HS-5 (cell line): ENCODE measurements at regions not wholly inside any gene's neighbourhood (a gene's known extent, or its start where the extent isn't known, plus 50 kb on each side); places are given as distances from the start of the nearest gene placed in this dataset.
A peak's percentile ranks its signal among the peaks of the same experiment; 100 is the strongest.
"Not testable (repeated sequence)": the region's sequence is repeated elsewhere in the genome, so short reads cannot be mapped to it uniquely, and the experiment has no call there.

ENCODE experiments used
- DNase-seq: peaks from one replicate; pipeline ENCODE4 v3.0.0-alpha.2; 2012; ENCODE audit warnings: low read depth

GRCh38 chrX:3184176-3184930 is 143.1 kb downstream of the ARSF start:
- DNase-seq = peak; percentile 15

GRCh38 chrX:3181846-3182245 is 140.6 kb downstream of the ARSF start:
- DNase-seq = no peak

GRCh38 chrX:3178329-3178728 is 137.1 kb downstream of the ARSF start:
- DNase-seq = no peak

DNA sequence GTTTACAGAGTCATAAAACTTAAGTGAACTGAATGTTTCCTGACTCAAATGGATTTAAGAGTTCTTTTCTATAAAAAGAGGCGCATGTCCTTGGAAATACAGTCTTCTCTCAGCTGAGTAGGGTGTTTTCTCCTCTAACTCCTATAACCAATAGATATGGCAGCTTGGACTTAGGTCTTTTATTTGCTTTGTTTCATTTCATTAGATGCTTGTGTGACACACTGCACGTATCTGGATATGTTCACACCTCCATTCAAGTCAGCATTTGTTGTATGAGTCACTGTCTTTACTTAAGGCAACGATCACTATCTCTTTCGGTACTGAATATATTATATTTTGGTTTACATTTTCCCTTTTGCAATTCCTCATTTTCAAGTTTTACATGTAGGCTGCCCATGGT is 136.6 kb downstream of the ARSF start:
- DNase-seq = no peak

DNA sequence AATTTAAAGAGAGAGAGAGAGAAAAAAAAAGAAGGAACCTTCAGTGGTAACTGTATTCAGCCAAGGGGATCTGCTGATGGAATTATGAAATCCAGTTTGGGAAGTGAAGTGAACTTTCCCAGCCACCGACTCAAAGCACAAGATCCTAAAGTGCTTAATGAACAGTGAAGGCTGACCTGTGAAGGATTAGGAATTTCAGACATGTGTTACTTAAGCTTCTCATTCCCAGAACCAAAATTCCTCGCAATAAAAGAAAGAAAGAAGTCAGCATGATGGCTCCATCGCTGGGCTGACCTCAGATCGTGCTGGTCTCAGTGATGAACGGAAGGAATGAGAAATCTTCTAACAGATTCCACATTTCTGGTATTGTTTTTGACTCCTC is 135.2 kb downstream of the ARSF start:
- no peak for DNase-seq

DNA sequence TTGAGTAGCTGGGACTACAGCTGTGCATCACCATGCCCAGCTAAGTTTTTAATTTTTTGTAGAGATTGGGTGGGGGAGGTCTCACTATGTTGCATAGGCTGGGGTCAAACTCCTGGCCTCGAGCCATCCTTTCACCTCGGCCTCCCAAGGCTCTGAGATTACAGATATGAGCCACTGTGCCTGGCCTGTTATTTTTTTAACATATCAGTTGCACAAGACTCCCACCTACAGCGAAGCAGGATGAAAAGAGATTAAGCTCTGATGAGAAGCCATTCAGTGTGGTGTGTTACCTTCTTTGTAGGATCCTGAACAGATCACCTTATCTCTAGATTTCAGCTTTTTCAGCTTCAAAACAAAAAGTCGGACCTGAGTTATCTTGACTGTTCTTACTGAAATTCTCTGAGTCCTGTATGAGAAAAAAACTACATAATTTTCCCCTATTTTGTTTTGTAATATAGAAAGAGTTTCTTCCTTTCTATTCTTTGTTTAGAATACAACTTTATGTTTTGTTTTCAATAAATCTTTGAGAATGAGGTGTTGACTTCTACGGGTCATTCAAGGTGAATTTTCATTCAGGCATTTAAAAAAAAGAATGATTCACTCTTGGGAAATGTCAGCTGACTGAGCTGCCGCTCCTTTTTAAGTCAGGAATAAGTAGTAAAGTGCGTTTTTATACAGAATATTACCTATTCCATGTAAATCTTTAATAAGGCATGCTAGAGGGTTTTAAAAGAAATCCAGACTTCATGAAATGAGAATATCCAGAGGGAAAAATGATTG is 134.6 kb downstream of the ARSF start:
- peak; percentile 20 for DNase-seq

- not testable (repeated sequence) for DNase-seq
These were observed 130.9 kb downstream of the ARSF start for GRCh38 chrX:3172156-3172555.

GRCh38 chrX:3169421-3169820 is 128.2 kb downstream of the ARSF start:
- no peak for DNase-seq

DNA sequence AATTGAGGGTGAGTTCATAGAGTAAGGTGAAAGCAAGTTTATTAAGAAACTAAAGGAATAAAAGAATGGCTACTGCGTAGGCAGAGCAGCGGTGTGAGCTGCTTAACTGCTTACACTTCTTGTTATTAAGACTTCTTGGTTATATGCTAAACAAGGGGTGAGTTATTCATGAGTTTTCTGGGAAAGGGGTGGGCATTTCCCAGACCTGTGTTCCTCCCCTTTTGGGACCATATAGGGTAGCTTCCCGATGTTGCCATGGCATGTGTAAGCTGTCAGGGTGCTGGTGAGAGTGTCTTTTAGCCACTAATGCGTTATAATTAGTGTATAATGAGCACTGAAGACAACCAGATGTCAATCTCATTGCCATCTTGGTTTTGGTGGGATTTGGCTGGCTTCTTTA is 126.5 kb downstream of the ARSF start:
- DNase-seq = no peak

GRCh38 chrX:3166670-3167455 is 125.6 kb downstream of the ARSF start:
- DNase-seq = no peak

- no peak for DNase-seq
These were observed 124.5 kb downstream of the ARSF start for GRCh38 chrX:3165808-3166207.
